ENCODE measurements at regions not wholly inside any gene's neighbourhood (a gene's known extent, or its start where the extent isn't known, plus 50 kb on each side); places are given as distances from the start of the nearest gene placed in this dataset.

DNA sequence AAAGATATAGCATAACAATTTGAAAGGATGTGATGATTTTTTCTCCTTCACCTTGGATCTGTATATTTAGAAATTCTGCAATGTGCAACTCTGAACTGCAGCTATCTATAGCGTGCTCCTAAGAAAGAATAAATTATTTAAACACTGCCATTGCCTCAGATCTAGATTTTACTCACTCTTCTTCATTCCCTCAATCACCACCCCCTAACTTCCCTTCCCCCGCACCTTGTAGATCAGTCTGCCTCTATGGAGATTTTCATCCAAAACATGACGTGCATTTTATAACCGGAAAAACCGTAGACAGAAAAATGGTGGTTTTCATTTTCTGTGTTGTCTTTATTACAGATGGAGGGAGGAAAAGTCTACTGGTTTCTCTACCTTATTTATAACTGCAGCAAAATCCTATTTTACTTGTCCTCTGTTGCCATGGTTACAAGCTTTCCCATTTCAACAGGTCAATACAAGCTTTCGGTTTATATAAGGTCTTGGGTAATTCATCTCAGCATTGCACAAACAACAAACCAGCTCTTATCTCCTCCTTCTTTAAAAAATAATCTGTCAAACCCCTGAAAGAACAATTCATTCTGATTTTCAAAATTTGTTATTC, 480.0 kb downstream of the TAF11L14 start:
- Histone ChIP-seq H3K56ac (ENCODE audit: low read length) (no peak overlapping the region), H3K18ac (ENCODE audit: low read length) (no peak overlapping the region), H2BK120ac (ENCODE audit: low read depth, low read length) (no peak overlapping the region), H3K4me1 (ENCODE audit: control insufficient read depth, low read depth, low read length) (no peaks in the 10 kb centered on the region), H2AK5ac (ENCODE audit: low read length) (no peak overlapping the region), H3K4ac (ENCODE audit: low read depth, low read length) (no peak overlapping the region), H3K9ac (ENCODE audit: low read length) (no peak overlapping the region), H3K4me2 (ENCODE audit: low read length) (no peak overlapping the region), H3K27me3 (ENCODE audit: insufficient read depth, low read length, poor library complexity) (no peaks in the 10 kb centered on the region), H3K79me1 (ENCODE audit: low read length) (no peaks in the 10 kb centered on the region), H3K36me3 (ENCODE audit: control insufficient read depth, insufficient read depth, low read length) (no peaks in the 10 kb centered on the region), H4K5ac (ENCODE audit: low read length) (no peak overlapping the region), H3K27ac (ENCODE audit: low read depth, low read length) (no peak overlapping the region), H4K8ac (ENCODE audit: low read depth, low read length) (no peak overlapping the region), H2BK15ac (replicated peaks; ENCODE audit: low read depth) (no peak overlapping the region), H3K4me3 (ENCODE audit: low read length) (no peak overlapping the region), H2BK5ac (ENCODE audit: low read length) (no peak overlapping the region), H3K79me2 (ENCODE audit: control insufficient read depth, insufficient read depth, low read length) (no peaks in the 10 kb centered on the region), H3K23ac (ENCODE audit: low read length) (no peak overlapping the region)
- DNase-seq, result peak; percentile 26
- no CpG with 5 or more reads among the region's 6 CpGs for WGBS (ENCODE audit: extremely low coverage, insufficient coverage, low lambda C conversion rate)

GRCh38 chr5:18117968-18118367, 483.7 kb downstream of the TAF11L14 start:
- Histone ChIP-seq H3K27ac (ENCODE audit: low read depth, low read length) (no peak overlapping the region), H3K36me3 (ENCODE audit: control insufficient read depth, insufficient read depth, low read length) (no peaks in the 10 kb centered on the region), H4K8ac (ENCODE audit: low read depth, low read length) (no peak overlapping the region), H3K4me1 (ENCODE audit: control insufficient read depth, low read depth, low read length) (peaks cover 1% of the 10 kb centered on the region), H2BK15ac (replicated peaks; ENCODE audit: low read depth) (no peak overlapping the region), H2AK5ac (ENCODE audit: low read length) (no peak overlapping the region), H3K56ac (ENCODE audit: low read length) (no peak overlapping the region), H2BK5ac (ENCODE audit: low read length) (no peak overlapping the region), H3K79me1 (ENCODE audit: low read length) (no peaks in the 10 kb centered on the region), H3K27me3 (ENCODE audit: insufficient read depth, low read length, poor library complexity) (no peaks in the 10 kb centered on the region), H3K4ac (ENCODE audit: low read depth, low read length) (no peak overlapping the region), H2BK120ac (ENCODE audit: low read depth, low read length) (no peak overlapping the region), H3K23ac (ENCODE audit: low read length) (no peak overlapping the region), H3K18ac (ENCODE audit: low read length) (no peak overlapping the region), H3K4me2 (ENCODE audit: low read length) (no peak overlapping the region), H4K5ac (ENCODE audit: low read length) (no peak overlapping the region), H3K79me2 (ENCODE audit: control insufficient read depth, insufficient read depth, low read length) (no peaks in the 10 kb centered on the region), H3K4me3 (ENCODE audit: low read length) (no peak overlapping the region), H3K9ac (ENCODE audit: low read length) (no peak overlapping the region)
- no CpG with 5 or more reads among the region's 2 CpGs for WGBS (ENCODE audit: extremely low coverage, insufficient coverage, low lambda C conversion rate)
- DNase-seq, result no peak

DNA sequence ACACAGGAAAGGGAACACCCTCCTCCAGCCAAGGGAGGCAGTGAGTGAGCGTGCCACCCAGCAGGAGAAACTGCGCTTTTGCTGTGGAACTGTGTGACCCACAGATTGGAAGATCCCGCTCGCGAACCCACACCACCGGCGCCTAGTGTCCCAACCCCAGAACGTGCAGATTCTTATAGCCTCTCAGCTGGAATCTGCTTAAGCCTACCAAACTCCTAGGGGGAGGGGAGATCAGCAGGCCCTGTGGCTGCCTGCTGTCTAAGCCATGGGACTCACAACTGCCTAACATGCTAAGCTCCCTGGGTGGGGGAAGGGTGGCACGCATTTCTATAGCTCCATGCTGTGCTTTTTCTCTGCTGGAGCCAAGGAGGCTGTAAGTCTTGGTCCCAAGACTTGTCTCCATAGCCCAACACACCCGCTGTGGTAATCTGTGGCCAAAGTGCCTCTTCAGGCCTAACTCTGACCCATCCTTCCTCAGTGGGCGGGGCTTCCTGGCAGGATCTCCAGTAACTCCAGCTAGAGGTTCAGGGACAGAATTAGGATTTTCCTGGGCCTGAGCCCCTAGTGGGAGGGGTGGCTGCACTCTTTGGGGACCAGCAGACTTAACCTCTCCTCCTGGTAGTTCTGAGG, 485.0 kb downstream of the TAF11L14 start:
- Histone ChIP-seq H3K4me1 (ENCODE audit: control insufficient read depth, low read depth, low read length) (peaks cover 1% of the 10 kb centered on the region), H2BK5ac (ENCODE audit: low read length) (no peak overlapping the region), H3K27ac (ENCODE audit: low read depth, low read length) (no peak overlapping the region), H2BK120ac (ENCODE audit: low read depth, low read length) (no peak overlapping the region), H3K4ac (ENCODE audit: low read depth, low read length) (no peak overlapping the region), H3K4me3 (ENCODE audit: low read length) (no peak overlapping the region), H3K56ac (ENCODE audit: low read length) (peak overlapping the region; percentile 49), H2BK15ac (replicated peaks; ENCODE audit: low read depth) (no peak overlapping the region), H3K79me1 (ENCODE audit: low read length) (no peaks in the 10 kb centered on the region), H3K4me2 (ENCODE audit: low read length) (no peak overlapping the region), H4K5ac (ENCODE audit: low read length) (no peak overlapping the region), H3K18ac (ENCODE audit: low read length) (no peak overlapping the region), H4K8ac (ENCODE audit: low read depth, low read length) (no peak overlapping the region), H3K36me3 (ENCODE audit: control insufficient read depth, insufficient read depth, low read length) (no peaks in the 10 kb centered on the region), H3K79me2 (ENCODE audit: control insufficient read depth, insufficient read depth, low read length) (no peaks in the 10 kb centered on the region), H3K23ac (ENCODE audit: low read length) (no peak overlapping the region), H2AK5ac (ENCODE audit: low read length) (no peak overlapping the region), H3K9ac (ENCODE audit: low read length) (no peak overlapping the region), H3K27me3 (ENCODE audit: insufficient read depth, low read length, poor library complexity) (no peaks in the 10 kb centered on the region)
- DNase-seq, result peak; percentile 63
- no CpG with 5 or more reads among the region's 11 CpGs for WGBS (ENCODE audit: extremely low coverage, insufficient coverage, low lambda C conversion rate)

- Histone ChIP-seq H2BK15ac (replicated peaks; ENCODE audit: low read depth) (no peak overlapping the region), H3K4me1 (ENCODE audit: control insufficient read depth, low read depth, low read length) (no peaks in the 10 kb centered on the region), H3K27ac (ENCODE audit: low read depth, low read length) (no peak overlapping the region), H3K79me1 (ENCODE audit: low read length) (no peaks in the 10 kb centered on the region), H2BK120ac (ENCODE audit: low read depth, low read length) (no peak overlapping the region), H3K36me3 (ENCODE audit: control insufficient read depth, insufficient read depth, low read length) (no peaks in the 10 kb centered on the region), H3K27me3 (ENCODE audit: insufficient read depth, low read length, poor library complexity) (no peaks in the 10 kb centered on the region), H3K4me3 (ENCODE audit: low read length) (no peak overlapping the region), H2BK5ac (ENCODE audit: low read length) (no peak overlapping the region), H3K4me2 (ENCODE audit: low read length) (no peak overlapping the region), H3K18ac (ENCODE audit: low read length) (no peak overlapping the region), H2AK5ac (ENCODE audit: low read length) (no peak overlapping the region), H3K4ac (ENCODE audit: low read depth, low read length) (no peak overlapping the region), H3K56ac (ENCODE audit: low read length) (no peak overlapping the region), H3K79me2 (ENCODE audit: control insufficient read depth, insufficient read depth, low read length) (no peaks in the 10 kb centered on the region), H4K5ac (ENCODE audit: low read length) (no peak overlapping the region), H3K23ac (ENCODE audit: low read length) (no peak overlapping the region), H3K9ac (ENCODE audit: low read length) (no peak overlapping the region), H4K8ac (ENCODE audit: low read depth, low read length) (no peak overlapping the region)
- DNase-seq, result no peak
Measured at GRCh38 chr5:18141222-18141621, 507.0 kb downstream of the TAF11L14 start.

- Histone ChIP-seq H4K5ac (ENCODE audit: low read length) (no peak overlapping the region), H3K36me3 (ENCODE audit: control insufficient read depth, insufficient read depth, low read length) (no peaks in the 10 kb centered on the region), H2BK5ac (ENCODE audit: low read length) (no peak overlapping the region), H3K4me3 (ENCODE audit: low read length) (no peak overlapping the region), H3K4me2 (ENCODE audit: low read length) (no peak overlapping the region), H3K27me3 (ENCODE audit: insufficient read depth, low read length, poor library complexity) (no peaks in the 10 kb centered on the region), H4K8ac (ENCODE audit: low read depth, low read length) (no peak overlapping the region), H2BK15ac (replicated peaks; ENCODE audit: low read depth) (no peak overlapping the region), H3K23ac (ENCODE audit: low read length) (no peak overlapping the region), H3K79me1 (ENCODE audit: low read length) (no peaks in the 10 kb centered on the region), H3K4ac (ENCODE audit: low read depth, low read length) (no peak overlapping the region), H2BK120ac (ENCODE audit: low read depth, low read length) (no peak overlapping the region), H3K79me2 (ENCODE audit: control insufficient read depth, insufficient read depth, low read length) (no peaks in the 10 kb centered on the region), H3K4me1 (ENCODE audit: control insufficient read depth, low read depth, low read length) (no peaks in the 10 kb centered on the region), H3K18ac (ENCODE audit: low read length) (no peak overlapping the region), H3K9ac (ENCODE audit: low read length) (no peak overlapping the region), H3K56ac (ENCODE audit: low read length) (no peak overlapping the region), H2AK5ac (ENCODE audit: low read length) (no peak overlapping the region), H3K27ac (ENCODE audit: low read depth, low read length) (no peak overlapping the region)
- WGBS (ENCODE audit: extremely low coverage, insufficient coverage, low lambda C conversion rate), result no CpG with 5 or more reads among the region's 1 CpG
- DNase-seq, result no peak
Measured at GRCh38 chr5:18142831-18143230, 508.6 kb downstream of the TAF11L14 start.

DNA sequence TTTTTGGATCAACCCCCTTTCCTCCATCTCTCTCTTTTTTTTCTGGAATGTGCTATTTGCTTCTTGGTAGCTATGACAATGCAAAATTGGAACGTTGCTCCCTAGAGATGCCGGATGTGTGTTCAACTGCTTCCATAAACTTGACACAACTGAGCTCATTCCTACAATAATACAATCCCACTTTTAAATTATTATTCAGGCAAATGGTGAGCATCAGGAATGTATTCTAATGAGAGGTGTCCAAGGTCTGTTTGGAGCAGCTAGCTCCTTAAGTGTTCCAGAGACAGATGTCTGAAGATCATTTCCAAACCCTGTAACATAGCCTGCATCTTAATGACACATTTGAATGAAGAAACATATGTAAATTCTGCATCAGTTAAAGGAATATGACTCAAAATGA, 518.4 kb downstream of the TAF11L14 start:
- Histone ChIP-seq H3K36me3 (ENCODE audit: control insufficient read depth, insufficient read depth, low read length) (no peaks in the 10 kb centered on the region), H3K27me3 (ENCODE audit: insufficient read depth, low read length, poor library complexity) (no peaks in the 10 kb centered on the region), H3K56ac (ENCODE audit: low read length) (no peak overlapping the region), H2BK15ac (replicated peaks; ENCODE audit: low read depth) (no peak overlapping the region), H2BK5ac (ENCODE audit: low read length) (no peak overlapping the region), H3K79me1 (ENCODE audit: low read length) (no peaks in the 10 kb centered on the region), H3K27ac (ENCODE audit: low read depth, low read length) (no peak overlapping the region), H3K4ac (ENCODE audit: low read depth, low read length) (no peak overlapping the region), H3K18ac (ENCODE audit: low read length) (no peak overlapping the region), H3K9ac (ENCODE audit: low read length) (no peak overlapping the region), H3K23ac (ENCODE audit: low read length) (no peak overlapping the region), H4K8ac (ENCODE audit: low read depth, low read length) (no peak overlapping the region), H3K4me2 (ENCODE audit: low read length) (no peak overlapping the region), H4K5ac (ENCODE audit: low read length) (no peak overlapping the region), H3K4me3 (ENCODE audit: low read length) (no peak overlapping the region), H3K4me1 (ENCODE audit: control insufficient read depth, low read depth, low read length) (no peaks in the 10 kb centered on the region), H3K79me2 (ENCODE audit: control insufficient read depth, insufficient read depth, low read length) (no peaks in the 10 kb centered on the region), H2BK120ac (ENCODE audit: low read depth, low read length) (no peak overlapping the region), H2AK5ac (ENCODE audit: low read length) (no peak overlapping the region)
- no peak for DNase-seq
- no CpG with 5 or more reads among the region's 2 CpGs for WGBS (ENCODE audit: extremely low coverage, insufficient coverage, low lambda C conversion rate)
